GM18517 (cell line): ENCODE measurements at regions not wholly inside any gene's neighbourhood (a gene's known extent, or its start where the extent isn't known, plus 50 kb on each side); places are given as distances from the start of the nearest gene placed in this dataset.

ENCODE experiments used
- ATAC-seq: cut with Tn5 transposase; IDR thresholded peaks from one replicate; pipeline ENCODE4 v1.9.1; 2021; ENCODE audit warnings: mild to moderate bottlenecking, moderate library complexity; ENCODE audit not compliant: unreplicated experiment

GRCh38 chr22:48052621-48052890 lies 1290.1 kb downstream of the TBC1D22A start:
- ATAC-seq = no peak

- ATAC-seq = no peak
Measured at GRCh38 chr22:48051796-48052620, 1289.6 kb downstream of the TBC1D22A start.

- no peak for ATAC-seq
Measured at GRCh38 chr22:48050836-48051235, 1288.4 kb downstream of the TBC1D22A start.

GRCh38 chr22:48049116-48049515 lies 1286.7 kb downstream of the TBC1D22A start:
- no peak for ATAC-seq

- ATAC-seq = no peak
Measured at GRCh38 chr22:48047722-48048500, 1285.5 kb downstream of the TBC1D22A start.

GRCh38 chr22:48045369-48045768 lies 1282.9 kb downstream of the TBC1D22A start:
- ATAC-seq = peak; percentile 70

- no peak for ATAC-seq
Measured at GRCh38 chr22:48044487-48045060, 1282.1 kb downstream of the TBC1D22A start.

- no peak for ATAC-seq
Measured at GRCh38 chr22:48043581-48043980, 1281.1 kb downstream of the TBC1D22A start.

- no peak for ATAC-seq
Measured at GRCh38 chr22:48042621-48043395, 1280.4 kb downstream of the TBC1D22A start.

- no peak for ATAC-seq
Measured at GRCh38 chr22:48039326-48039725, 1276.9 kb downstream of the TBC1D22A start.

GRCh38 chr22:48037618-48038017 lies 1275.2 kb downstream of the TBC1D22A start:
- ATAC-seq = no peak

- ATAC-seq = no peak
Measured at GRCh38 chr22:48035897-48036296, 1273.4 kb downstream of the TBC1D22A start.

GRCh38 chr22:48031589-48031988 lies 1269.1 kb downstream of the TBC1D22A start:
- ATAC-seq = no peak

- ATAC-seq = no peak
Measured at GRCh38 chr22:48025096-48025495, 1262.6 kb downstream of the TBC1D22A start.

- ATAC-seq = no peak
Measured at GRCh38 chr22:48021991-48022401, 1259.5 kb downstream of the TBC1D22A start.

GRCh38 chr22:48018346-48018745 lies 1255.9 kb downstream of the TBC1D22A start:
- ATAC-seq = no peak

GRCh38 chr22:48015701-48016100 lies 1253.3 kb downstream of the TBC1D22A start:
- no peak for ATAC-seq

- no peak for ATAC-seq
Measured at GRCh38 chr22:48004936-48005335, 1242.5 kb downstream of the TBC1D22A start.

- ATAC-seq = no peak
Measured at GRCh38 chr22:48004038-48004437, 1241.6 kb downstream of the TBC1D22A start.

- ATAC-seq = no peak
Measured at GRCh38 chr22:48001101-48001500, 1238.7 kb downstream of the TBC1D22A start.

GRCh38 chr22:47997612-47998011 lies 1235.2 kb downstream of the TBC1D22A start:
- ATAC-seq = no peak
